Gastrocnemius medialis (tissue), 4 donors: ENCODE measurements at regions not wholly inside any gene's neighbourhood (a gene's known extent, or its start where the extent isn't known, plus 50 kb on each side); places are given as distances from the start of the nearest gene placed in this dataset.

Source experiments
- POLR2A ChIP-seq, 2 donors: fragments of 450-650 bp; IDR thresholded peaks; one replicate each; pipeline ENCODE4 v1.6.1; 2017; ENCODE audit warnings: antibody characterized with exemption in 2 of 2, mild to moderate bottlenecking in 2 of 2, moderate library complexity in 2 of 2
- TF ChIP-seq, protein P1 (sequence below), 5 experiments: fragments of 450-650 bp in 3 of 5; fragments of 200-600 bp in 2 of 5; sonication (generic) in 2 of 5; IDR thresholded peaks in 4 of 5; conservative IDR thresholded peaks in 1 of 5; 1 replicate in 4 of 5; 2 replicates in 1 of 5; pipeline ENCODE4 v1.5.1; 2016 to 2019; ENCODE audit warnings: antibody characterized with exemption in 5 of 5, mild to moderate bottlenecking in 3 of 5, moderate library complexity in 3 of 5

DNA sequence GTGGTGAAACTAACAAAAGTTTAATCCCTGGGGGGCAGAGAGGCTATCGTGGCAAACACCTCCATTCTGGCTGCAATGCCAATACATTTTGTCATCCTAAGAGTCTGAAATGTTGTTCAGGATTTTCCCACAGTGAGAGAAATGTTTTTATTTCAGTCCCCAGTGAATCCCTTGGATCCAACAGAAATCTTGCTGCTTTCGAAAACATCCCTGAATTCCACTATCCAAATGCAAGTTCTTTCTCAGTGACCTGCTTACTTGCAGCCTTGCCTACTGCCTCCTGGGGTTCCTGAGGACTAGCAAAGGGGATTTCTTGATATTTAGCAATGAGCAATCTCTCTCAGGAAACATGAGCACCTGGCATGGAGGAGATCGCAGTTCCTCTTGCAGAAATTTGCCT lies 202.1 kb upstream of the IRX3 start:
- TF ChIP-seq, protein P1, sequence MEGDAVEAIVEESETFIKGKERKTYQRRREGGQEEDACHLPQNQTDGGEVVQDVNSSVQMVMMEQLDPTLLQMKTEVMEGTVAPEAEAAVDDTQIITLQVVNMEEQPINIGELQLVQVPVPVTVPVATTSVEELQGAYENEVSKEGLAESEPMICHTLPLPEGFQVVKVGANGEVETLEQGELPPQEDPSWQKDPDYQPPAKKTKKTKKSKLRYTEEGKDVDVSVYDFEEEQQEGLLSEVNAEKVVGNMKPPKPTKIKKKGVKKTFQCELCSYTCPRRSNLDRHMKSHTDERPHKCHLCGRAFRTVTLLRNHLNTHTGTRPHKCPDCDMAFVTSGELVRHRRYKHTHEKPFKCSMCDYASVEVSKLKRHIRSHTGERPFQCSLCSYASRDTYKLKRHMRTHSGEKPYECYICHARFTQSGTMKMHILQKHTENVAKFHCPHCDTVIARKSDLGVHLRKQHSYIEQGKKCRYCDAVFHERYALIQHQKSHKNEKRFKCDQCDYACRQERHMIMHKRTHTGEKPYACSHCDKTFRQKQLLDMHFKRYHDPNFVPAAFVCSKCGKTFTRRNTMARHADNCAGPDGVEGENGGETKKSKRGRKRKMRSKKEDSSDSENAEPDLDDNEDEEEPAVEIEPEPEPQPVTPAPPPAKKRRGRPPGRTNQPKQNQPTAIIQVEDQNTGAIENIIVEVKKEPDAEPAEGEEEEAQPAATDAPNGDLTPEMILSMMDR (IDR thresholded peaks at IDR 0.05 in 4 of 5, conservative IDR thresholded peaks at IDR 0.05 in 1 of 5) = no peak
- no peak for TF ChIP-seq POLR2A (IDR thresholded peaks at IDR 0.05)
